AG20443 (cell line): ENCODE measurements at regions not wholly inside any gene's neighbourhood (a gene's known extent, or its start where the extent isn't known, plus 50 kb on each side); places are given as distances from the start of the nearest gene placed in this dataset.
"Not testable (repeated sequence)": the region's sequence is repeated elsewhere in the genome, so short reads cannot be mapped to it uniquely, and the experiment has no call there.

ENCODE experiments used
- DNase-seq: peaks from one replicate; pipeline ENCODE4 v3.0.0; 2012; ENCODE audit warnings: low spot score, mixed read lengths

DNA sequence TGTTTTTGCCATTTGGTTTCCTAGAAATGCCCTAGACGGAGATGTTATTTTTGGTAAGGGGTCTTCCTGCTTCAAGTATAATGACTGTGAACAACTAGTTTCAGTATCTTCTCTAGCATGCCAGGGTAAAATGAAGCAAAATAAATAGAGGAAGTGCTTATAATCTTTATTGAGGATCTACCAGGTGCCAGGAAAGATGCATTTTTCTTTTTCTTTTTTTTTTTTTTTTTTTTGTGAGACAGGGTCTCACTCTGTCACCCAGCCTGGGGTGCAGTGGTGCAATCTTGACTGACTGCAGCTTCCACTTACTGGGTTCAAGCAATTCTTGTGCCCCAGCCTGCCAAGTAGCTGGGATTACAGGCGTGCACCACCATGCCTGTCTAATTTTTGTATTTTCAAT lies 146.6 kb upstream of the GRK3 start:
- not testable (repeated sequence) for DNase-seq

DNA sequence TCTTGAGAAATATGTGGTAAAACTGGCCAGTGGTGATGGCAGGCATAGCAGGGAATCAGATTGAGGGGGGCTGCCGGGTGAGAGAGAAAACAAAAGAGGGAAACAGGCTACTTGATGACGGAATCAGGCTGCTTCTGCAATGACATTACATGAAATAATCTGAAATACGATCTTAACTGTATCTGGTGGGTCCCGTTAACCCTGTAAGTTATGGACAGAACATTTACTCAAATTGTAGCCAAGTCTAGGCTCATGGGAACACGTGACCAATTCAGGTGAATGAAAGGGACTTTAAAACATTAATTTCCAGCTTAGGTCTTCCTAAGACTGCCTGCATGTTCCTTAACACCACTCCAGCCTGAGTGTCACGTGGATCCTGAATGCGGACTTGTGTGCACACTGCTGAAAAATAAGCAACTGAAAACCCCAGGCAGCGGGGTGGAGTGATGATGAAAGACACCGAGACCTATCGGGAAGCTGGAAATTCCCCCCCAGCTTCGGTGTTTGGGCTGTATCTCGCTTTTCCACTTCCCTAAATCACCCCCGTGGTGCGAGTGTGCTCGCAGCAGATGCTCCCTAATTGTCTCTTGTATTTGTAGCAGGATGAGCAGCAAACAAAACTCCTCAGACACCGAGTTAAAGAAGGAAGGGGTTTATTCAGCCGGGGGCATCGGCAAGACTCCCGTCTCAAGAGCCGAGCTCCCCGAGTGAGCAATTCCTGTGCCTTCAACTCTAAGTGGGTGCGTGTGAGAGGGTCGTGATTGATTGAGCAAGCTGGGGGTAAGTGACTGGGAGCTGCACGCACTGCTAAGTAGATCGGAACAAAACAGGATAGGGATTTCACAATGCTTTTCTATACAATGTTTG lies 145.0 kb upstream of the GRK3 start:
- no peak for DNase-seq

DNA sequence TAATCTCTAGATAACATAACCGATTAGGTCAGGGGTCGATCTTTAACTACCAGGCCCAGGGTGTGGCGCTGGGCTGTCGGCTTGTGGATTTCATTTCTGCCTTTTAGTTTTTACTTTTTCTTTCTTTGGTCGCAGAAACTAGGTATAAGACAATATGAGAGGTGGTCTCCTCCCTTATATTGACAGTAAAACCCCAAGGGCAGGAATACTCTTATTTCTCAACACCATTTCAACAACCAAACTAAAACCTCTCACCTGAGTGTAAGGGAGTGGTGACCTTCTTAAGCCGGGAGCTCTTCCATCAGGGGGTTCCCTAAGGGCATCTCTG lies 144.4 kb upstream of the GRK3 start:
- DNase-seq: not testable (repeated sequence)

DNA sequence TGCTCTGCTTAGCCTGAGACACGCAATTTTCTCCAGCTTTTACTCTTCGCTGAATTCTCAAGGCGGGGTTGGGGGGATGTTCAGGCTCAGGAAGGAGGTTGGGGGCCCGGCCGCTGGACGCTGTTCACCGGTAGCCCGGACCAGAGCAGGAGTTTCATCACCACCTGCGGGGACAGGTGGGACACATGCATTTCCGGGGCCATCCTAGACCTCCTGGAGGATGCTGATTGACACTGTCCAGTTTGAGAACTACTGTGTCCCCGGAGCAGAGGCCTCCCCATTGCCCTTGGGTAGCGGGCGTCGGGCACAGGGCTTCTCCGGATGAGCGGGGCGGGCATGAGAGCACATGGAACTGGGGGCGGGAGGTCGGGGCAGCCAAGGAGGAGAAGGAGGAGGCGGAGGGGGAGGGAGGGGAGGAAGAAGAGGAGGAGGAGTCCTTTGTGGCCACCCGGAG lies 144.0 kb upstream of the GRK3 start:
- DNase-seq: no peak

DNA sequence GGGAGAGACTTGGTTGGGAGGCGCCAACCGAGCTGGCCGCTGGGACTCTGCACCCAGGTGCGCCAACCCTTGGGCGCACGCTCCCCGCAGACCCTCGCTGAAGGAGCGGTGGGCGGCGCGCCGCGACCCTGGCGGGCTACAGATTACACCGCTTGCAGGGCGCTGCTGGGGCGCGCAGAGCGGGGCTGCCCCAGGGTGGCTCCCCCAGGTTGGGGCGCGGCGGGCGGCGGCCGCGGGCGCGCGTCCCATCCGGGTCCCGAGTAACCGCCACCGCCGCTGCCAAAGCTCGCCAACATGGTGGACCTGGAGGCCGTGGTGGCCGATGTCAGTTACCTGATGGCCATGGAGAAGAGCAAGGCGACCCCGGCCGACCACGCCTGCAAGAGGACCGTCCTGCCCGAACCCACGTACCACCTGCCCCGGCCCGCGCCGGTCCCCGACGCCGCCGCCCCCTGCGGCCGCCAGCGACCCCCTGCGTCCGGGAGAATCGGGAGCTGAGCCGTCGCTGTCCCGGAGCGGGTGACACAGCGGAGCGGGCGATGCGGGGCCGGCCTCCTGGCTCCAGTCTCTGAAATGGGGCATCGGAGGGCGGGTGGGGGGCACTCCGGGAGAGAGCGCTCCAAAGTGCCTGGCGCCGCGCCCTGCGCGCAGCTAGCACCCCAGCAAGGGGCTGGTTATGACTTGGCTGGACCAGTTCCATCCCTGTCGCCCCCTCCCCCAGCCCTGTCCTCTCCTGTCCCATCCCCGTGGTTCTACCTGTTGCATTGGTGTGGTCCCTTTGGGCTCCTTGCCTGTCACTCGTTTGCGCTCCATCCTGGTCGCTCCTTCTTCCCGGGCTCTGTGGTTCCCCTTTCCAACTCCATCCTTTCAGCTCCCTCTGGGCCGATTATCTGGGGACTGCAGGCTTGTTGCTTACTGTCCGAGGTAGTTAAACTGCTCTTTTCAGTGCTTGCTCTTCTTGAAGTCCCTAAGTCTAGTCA lies 143.3 kb upstream of the GRK3 start:
- DNase-seq: no peak

DNA sequence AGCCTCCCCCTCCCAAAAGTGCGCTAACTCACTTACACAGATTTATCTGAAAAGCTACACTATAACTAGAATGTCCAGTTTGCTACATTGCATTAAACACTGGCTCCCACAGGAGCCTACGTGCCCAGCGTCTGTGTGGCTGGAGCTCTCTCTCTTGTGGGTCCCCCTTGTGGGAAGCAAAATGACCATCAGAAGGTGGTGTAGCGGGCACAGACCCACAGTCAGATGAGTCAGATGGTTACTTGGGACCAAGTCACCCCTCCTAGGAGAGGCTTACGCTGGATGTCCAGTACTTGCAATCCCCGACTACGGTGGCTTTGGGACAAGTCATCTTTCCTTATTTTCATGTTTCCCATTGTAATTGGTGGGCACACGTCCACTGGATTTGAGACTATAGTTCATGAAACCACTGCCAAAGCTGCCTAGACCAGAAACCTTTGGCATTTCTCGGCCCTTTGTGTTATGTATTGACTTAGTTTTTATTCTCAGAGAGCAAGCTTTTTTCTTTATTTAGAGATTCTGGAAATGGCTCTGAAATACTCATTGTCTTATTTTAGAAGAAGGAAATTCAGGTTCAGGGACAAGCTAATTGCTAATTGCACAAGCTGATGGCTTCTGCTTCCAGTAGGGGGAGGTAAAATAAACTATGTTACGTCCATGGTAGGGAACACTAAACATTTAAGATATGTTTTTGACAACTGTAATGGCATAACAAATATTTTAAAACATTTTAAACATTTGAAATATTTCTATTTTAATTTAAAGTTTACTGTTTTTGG lies 137.8 kb upstream of the GRK3 start:
- not testable (repeated sequence) for DNase-seq

DNA sequence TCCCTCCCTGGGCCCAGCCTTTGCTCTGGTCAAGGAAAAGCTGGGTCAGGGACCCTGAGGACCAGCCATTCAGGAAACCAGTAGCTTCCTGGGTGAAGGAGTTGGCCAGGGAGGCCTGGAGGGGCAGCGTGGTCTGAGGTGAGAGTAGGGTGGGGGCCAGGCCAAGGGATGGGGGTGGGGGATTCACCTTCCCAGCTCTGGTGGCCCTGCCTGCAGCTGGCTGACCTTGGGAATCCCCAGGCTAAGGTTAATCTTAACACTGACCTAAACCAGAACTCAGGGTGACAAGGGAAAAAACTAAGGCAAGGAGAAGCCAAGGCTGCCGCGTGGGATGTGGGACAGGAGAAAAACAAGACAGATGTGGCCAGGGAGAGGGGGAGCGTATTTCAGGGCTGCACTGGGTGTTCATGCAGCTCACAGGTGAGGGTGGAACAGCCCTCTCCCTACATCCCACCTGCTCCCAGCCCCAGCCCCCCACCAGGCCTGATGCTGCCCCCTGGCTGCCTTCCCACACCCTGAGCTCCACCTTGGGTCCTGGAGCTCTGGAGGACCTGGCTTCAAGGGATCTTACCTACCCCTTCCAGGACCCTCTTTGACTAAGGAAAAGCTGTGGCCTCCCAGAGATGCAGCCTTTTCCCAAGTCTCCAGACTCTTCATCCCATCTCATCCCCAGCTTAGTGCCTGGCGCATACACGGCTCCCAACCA lies 132.7 kb upstream of the GRK3 start:
- DNase-seq: not testable (repeated sequence)

DNA sequence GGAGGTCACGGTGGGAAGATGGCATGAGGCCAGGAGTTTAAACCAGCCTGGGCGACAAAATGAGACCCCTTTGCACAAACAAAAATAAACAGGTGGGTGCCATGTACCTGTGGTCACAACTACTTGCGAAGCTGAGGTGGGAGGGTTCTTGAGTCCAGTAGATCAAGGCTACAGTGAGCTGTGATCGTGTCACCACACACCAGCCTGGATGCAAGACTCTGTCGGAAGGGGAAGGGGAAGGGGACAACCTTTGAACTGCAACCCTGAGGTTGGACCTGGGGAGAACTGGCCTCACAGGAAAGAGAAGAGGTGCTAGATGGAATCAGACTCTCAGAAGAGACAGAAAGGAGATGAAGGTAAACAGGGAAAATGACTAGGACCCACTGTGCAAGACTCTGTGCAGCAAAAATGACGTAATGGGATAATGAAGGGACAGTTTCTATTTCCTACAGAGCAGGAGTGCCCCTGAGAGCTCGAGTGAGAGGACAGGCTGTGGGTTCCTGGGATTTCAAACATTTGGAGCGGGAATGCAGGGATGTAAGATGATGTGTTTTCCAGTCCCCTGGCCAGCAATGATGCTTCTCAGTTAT lies 131.0 kb upstream of the GRK3 start:
- DNase-seq: not testable (repeated sequence)

DNA sequence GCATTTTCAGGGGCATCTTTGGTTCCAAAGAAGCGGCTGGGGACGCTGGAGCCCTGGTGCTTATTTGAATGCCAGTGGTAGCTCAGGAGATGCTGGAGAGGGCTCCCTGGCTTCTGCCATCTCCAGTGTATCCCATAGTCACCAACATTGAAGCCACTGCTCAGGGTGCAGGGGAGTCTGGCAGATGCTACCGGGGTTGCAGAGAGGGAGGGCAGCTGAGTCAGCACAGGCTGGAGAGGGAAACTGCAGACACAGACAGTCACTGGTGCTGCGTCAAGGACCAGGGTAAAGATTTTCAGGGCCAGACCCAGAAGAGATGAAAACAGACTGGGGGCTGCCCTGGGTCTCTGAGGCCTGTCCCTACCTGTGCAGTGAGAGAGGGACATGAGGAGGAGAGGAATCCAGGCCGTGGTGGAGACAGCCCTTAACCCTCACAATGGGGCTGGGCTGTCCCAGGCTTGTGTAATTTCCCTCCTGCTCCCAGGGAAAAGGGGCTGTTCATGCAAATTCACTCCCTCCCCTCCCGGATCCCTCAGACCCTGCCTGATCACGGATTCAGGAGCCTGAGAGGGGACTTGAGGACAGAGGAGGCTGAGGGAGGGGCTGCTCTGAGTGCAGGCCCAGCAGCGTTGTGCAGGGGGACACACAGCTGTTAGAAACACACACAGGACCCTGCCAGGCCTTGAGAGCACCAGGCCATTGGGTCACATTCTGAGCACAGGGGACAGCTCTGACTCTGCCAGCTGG lies 126.9 kb upstream of the GRK3 start:
- DNase-seq: no peak

DNA sequence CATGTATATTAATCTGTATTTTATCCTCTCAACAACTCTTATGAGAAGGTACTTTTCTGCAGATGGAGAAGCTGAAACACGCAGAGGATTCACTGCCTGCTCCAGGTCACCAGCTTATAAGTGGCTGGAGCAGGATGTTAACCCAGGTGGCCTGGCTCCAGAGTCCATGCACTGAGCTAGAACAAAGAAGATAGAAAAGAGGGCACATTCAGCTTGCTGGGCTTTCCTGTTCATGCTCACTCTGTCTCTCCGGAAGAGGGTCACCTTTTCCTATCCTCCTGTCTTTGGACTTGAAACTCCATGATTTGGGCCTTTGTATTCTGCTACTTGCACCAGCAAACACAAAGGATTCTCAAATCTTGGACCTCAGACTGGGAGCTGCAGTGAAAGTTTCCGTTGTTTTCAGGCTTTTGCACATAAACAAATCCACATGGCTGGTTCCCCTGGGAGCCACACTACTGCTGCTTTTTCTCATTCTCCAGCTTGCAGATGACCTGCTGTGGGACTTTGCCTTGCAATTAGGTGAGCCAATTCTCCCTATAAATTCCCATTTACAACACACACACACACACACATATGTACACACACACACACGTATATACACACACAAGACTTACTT lies 117.3 kb upstream of the GRK3 start:
- no peak for DNase-seq

DNA sequence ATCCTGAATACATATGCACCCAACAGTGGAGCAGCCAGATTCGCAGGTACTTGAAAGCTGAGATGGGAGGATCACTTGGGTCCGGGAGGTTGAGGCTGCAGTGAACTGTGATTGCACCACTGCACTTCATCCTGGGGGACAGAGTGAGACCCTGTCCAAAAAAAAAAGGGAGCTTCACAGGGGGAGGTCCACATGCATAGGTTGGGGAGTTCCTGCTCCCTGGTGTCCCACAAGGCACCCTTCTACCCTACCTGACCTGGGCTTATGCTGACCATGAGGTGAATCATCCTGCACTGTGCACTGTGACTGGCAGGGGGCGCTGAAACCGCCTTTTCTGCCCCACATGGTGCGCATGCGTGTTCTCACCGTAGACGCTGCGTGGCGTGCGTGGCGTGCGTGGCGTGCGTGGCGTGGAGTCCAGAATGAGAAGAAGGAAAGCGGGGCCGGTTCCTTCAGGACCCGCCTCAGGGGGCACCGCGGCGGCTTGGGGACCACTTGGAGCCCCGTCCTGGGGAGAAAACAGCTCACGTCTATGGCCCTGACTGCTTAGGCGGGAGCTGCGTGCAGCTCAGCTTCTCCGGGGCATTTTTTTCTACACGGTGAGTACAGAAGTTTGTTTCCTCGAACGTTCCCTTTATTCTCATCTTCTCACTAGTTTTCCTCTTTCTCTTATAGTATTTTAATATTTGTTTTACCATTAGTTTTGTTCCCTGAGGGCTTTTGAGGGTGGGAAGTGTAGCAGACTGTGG lies 116.6 kb upstream of the GRK3 start:
- peak; percentile 98 for DNase-seq

DNA sequence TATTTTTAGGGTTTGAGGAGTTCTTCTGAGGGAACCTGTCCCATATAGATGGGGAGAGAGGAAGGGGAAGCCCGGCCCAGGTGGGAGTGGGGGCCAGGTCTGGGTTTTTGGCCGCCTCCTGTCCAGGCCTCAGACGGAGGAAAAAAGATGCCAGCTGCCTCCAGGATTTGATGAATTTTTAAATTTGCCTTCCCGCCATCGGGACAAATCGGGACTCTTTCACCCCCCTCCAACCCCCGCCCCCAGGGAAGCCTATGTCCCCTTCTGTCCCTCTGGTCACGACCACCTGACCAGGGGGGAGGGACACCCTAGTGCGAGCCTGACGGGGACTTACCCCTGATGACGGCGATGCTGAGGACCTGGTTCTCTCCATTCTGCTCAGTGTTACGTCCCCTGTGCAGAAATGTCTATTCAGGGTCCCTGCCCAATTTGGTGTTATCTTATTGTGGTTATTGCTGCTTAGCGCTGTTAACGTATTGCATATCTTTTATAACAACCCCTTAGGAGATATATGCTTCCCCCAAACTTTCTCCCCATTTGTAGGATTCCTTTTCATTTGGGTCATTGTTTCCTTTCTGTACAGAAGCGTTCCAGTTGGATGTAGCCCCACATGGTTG lies 115.9 kb upstream of the GRK3 start:
- DNase-seq: peak; percentile 32

DNA sequence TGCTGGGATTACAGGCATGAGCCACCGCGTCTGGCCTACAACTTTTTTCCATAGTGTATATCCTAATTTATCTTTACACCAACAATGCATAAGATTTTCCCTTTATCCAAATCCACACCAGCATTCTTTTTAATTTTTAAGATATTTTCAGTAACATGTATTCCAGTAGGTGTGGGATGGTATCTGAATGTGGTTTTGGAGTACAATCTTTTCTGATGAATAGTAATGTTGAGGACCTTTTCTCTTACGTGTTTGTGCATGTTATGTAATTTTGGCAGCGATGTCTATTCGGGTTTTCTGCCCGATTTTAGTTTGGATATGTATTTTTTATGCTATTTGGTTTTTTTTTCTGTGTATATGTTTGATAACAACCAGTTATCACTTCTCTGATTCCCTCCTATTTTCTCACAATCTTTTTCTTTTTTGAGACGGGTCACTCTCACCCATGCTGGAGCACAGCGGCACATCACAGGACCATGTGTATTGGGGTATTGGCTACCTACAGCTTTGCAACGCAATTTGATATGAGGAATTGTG lies 114.6 kb upstream of the GRK3 start:
- no peak for DNase-seq

DNA sequence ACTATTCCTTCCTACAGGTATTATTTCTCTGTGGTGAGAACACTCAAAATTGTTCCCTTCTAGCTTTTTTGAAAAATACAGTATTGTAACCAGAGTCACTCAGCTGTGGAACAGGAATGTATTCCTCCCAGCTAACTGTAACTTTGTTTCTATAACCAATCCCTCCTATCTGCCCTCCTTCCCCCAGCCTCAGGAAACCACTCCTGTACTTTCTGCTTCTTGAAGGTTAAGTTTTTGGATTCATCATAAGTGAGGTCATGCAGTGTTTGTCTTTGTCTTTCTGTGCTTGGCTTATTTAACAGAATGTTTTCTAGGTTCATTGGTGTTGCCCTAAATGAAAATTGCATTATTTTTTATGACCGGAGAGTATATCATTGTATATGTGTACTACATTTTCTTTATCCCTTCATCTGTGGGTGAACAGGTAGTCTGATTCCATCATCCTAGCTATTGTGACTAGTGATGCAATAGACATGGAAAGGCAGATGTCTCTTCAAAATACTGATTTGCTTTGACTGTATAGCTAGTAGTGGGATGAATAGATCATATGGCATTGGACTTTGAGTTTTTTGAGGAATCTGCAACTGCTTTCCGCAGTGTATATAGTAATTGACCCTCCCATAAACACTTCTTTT lies 112.9 kb upstream of the GRK3 start:
- DNase-seq: no peak

DNA sequence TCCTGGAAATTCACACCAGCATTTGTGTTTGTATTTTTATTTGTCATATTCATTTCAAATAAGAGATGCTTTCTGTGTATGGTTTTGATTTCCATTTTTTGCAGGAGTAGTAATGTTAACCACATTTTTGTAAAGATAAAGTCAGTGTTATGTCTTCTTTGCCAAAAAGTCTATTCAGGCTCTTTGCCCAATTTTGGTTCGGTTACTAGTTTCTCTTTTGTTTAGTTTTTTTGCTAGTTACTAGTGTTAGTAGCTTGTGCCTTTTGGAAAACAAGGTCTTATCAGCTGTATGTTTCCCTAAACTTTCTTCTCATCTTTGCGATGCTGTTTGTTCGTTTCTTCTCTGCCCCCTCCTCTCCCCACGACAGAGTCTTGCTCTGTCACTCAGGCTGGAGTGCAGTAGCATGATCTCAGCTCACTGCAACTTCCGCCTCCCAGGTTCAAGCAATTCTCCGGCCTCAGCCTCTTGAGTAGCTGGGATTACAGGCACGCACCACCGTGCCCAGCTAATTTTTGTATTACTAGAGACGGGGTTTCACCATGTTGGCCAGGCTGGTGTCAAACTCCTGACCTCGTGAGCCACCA lies 112.3 kb upstream of the GRK3 start:
- no peak for DNase-seq

DNA sequence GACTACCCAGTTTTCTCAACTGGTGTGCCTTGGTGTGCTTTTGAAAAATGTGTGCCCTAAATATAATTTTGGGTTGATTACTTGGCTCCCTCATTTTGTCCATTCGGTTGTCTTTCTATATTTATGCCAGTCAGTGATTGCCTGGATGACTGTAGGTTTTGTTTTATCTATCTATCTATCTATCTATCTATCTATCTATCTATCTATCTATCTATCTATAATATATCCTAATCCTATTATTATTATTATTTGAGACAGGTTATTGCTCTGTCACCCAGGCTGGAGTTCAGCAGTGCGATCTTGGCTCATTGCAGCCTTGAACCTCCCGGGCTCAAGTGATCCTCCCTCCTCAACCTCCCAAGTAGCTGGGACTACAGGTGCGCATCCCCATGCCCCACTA lies 111.4 kb upstream of the GRK3 start:
- DNase-seq: no peak

DNA sequence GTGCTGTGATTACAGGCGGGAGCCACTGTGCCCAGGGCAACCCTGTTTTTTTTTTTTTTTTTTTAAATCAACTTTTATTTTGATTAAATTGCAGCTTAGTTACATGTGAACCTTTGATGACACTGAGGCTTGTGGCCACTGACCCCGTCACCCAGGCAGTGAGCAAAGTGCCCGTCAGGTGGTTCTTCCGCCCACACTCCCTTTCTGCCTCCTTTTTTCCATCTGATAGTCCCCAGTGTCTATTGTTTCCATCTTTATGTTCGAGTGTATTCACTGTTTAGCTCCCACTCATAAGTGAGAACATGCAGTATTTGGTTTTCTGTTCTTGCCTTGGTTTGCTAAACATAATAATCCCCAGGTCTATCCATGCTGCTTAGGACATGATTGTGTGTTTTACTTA lies 110.9 kb upstream of the GRK3 start:
- no peak for DNase-seq
